Mesothelial cell of epicardium (in vitro differentiated cells): ENCODE measurements at regions not wholly inside any gene's neighbourhood (a gene's known extent, or its start where the extent isn't known, plus 50 kb on each side); places are given as distances from the start of the nearest gene placed in this dataset.

Experiments used
- DNase-seq, 2 experiments: peaks; one replicate each; pipeline ENCODE4 v3.0.0; 2021; ENCODE audit warnings: low spot score in 2 of 2; ENCODE audit not compliant: unreplicated experiment in 2 of 2
- H3K27ac Mint-ChIP-seq: 2 replicates; pipeline ENCODE4 v1.8.0; 2021; ENCODE audit warnings: mixed read lengths
- H3K27me3 Mint-ChIP-seq: 2 replicates; pipeline ENCODE4 v1.8.0; 2021; ENCODE audit warnings: low read depth, mixed read lengths
- H3K36me3 Mint-ChIP-seq: 2 replicates; pipeline ENCODE4 v1.8.0; 2021; ENCODE audit warnings: mixed read lengths
- H3K4me1 Mint-ChIP-seq: 2 replicates; pipeline ENCODE4 v1.8.0; 2021; ENCODE audit warnings: mixed read lengths
- H3K4me3 Mint-ChIP-seq: 2 replicates; pipeline ENCODE4 v1.8.0; 2021; ENCODE audit warnings: mild to moderate bottlenecking, moderate library complexity, mixed read lengths
- H3K9me3 Mint-ChIP-seq: 2 replicates; pipeline ENCODE4 v1.8.0; 2021; ENCODE audit warnings: mixed read lengths
- TF ChIP-seq, protein P1 (sequence below): fragments of 200-600 bp; sonication (generic); IDR thresholded peaks from one replicate; pipeline ENCODE4 v1.5.0; 2021; ENCODE audit warnings: antibody characterized with exemption; ENCODE audit not compliant: unreplicated experiment

DNA sequence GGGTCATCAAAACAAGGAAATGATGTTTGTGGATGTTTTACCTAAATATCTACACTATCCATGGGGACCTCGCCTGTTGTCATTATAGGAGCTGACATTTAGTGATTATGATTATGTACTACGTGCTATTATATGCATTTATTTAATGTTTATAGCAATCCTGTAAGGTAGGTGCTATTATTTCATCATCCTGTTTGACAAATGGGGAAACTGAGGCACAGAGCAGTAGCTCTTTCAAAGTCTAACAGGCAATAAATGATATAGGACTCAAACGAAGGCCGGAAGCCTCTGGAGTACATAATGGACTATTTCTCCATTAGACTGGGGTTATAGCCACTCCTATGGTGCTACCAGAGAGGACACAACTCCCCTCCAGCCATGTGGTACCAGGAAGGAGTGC, 60.6 kb upstream of the KDM7A start:
- H3K27ac Mint-ChIP-seq: no peak overlapping the region
- H3K27me3 Mint-ChIP-seq: peaks cover 14% of the 10 kb centered on the region
- peaks cover 8% of the 10 kb centered on the region for H3K4me1 Mint-ChIP-seq
- H3K36me3 Mint-ChIP-seq: no peaks in the 10 kb centered on the region
- TF ChIP-seq, protein P1, sequence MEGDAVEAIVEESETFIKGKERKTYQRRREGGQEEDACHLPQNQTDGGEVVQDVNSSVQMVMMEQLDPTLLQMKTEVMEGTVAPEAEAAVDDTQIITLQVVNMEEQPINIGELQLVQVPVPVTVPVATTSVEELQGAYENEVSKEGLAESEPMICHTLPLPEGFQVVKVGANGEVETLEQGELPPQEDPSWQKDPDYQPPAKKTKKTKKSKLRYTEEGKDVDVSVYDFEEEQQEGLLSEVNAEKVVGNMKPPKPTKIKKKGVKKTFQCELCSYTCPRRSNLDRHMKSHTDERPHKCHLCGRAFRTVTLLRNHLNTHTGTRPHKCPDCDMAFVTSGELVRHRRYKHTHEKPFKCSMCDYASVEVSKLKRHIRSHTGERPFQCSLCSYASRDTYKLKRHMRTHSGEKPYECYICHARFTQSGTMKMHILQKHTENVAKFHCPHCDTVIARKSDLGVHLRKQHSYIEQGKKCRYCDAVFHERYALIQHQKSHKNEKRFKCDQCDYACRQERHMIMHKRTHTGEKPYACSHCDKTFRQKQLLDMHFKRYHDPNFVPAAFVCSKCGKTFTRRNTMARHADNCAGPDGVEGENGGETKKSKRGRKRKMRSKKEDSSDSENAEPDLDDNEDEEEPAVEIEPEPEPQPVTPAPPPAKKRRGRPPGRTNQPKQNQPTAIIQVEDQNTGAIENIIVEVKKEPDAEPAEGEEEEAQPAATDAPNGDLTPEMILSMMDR: no peak
- H3K9me3 Mint-ChIP-seq: no peaks in the 10 kb centered on the region
- no peak for DNase-seq
- H3K4me3 Mint-ChIP-seq: no peak overlapping the region

DNA sequence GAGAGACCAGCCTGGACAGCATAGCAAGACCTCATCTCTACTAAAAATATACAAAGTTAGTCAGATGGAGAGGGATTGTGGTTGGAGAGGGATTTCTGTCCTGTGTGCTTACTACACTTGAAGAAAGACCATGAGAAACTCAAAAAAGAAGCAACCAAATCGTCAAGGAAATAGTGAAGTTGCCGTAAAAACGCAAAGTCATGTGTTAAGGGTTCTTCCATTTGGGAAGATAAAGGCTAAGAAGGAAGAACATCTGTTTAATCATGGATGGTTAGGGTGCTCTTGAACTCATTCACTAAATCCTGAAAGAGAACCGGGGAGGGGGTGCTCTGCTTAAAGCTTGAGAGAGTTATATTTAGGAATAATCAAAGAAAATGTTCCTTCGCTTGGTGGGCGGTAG, 59.8 kb upstream of the KDM7A start:
- Mint-ChIP-seq H3K4me1 (peaks cover 6% of the 10 kb centered on the region), H3K27me3 (peaks cover 20% of the 10 kb centered on the region), H3K9me3 (no peaks in the 10 kb centered on the region), H3K36me3 (no peaks in the 10 kb centered on the region), H3K27ac (no peak overlapping the region), H3K4me3 (no peak overlapping the region)
- no peak for DNase-seq
- TF ChIP-seq, protein P1: no peak

DNA sequence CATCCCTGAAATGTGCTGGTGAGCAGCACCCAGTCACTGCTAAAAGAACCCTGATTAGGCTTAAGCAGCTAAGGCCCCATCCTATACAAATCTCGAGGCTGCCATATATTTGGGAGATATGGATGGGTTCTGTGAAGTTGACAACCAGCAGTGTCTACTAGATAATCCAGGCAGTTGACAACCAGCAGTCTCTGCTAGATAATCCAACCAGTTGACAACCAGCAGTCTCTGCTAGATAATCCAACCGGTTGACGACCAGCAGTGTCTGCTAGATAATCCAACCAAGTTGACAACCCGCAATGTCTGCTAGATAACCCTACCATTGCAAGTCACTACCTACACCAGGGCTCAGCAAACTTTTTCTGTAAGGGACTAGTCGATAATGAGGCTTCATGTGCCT, 58.3 kb upstream of the KDM7A start:
- no peak overlapping the region for H3K27ac Mint-ChIP-seq
- H3K4me3 Mint-ChIP-seq: no peak overlapping the region
- peaks cover 12% of the 10 kb centered on the region for H3K4me1 Mint-ChIP-seq
- no peaks in the 10 kb centered on the region for H3K36me3 Mint-ChIP-seq
- TF ChIP-seq, protein P1: no peak
- H3K27me3 Mint-ChIP-seq: peaks cover 31% of the 10 kb centered on the region
- no peak for DNase-seq
- H3K9me3 Mint-ChIP-seq: no peaks in the 10 kb centered on the region

DNA sequence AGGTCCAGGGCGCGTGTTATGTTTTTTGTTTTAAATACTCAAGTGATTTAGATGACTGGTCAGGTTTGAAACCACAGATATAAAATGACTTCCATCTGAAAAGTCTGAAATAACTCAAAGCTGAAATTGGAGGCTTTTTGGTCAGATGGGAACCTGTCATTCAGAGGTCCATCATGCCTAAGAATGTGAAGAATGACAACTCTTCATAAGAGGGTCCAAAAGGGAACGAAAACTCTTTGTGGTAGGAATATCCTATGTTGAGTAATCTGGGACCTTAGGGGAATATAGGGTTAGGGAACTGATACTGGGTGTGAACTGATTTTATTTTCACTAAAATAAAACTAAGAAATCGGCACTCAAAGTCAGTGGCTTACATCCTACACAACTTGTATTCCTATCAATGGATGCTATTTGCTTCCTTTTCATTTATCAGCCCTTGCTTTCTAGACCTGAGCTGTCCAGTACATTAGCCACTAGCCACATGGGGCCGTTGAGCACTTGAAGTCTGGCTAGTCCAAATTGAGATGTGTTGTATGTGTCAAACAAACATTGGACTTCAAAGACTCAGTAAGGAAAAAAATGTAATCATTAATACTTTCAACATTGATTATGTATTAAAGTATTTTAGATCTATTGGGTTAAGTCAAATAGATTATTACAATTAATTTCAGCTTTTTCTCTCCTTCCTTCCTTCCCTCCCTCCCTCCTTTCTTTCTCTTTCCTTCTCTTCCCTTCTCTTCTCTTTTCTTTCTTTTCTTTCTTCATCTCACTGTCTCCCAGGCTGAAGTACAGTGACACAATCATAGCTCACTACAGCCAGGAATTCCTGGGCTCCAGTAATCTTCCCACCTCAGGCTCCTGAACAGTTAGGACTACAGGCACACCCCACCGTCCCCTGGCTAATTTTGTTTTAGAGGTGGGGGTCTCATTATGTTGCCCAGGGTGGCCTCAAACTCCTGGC, 56.5 kb upstream of the KDM7A start:
- Mint-ChIP-seq H3K27me3 (peaks cover 43% of the 10 kb centered on the region), H3K4me3 (no peak overlapping the region), H3K36me3 (no peaks in the 10 kb centered on the region), H3K27ac (no peak overlapping the region), H3K4me1 (peaks cover 17% of the 10 kb centered on the region), H3K9me3 (no peaks in the 10 kb centered on the region)
- no peak for DNase-seq
- TF ChIP-seq, protein P1: no peak

DNA sequence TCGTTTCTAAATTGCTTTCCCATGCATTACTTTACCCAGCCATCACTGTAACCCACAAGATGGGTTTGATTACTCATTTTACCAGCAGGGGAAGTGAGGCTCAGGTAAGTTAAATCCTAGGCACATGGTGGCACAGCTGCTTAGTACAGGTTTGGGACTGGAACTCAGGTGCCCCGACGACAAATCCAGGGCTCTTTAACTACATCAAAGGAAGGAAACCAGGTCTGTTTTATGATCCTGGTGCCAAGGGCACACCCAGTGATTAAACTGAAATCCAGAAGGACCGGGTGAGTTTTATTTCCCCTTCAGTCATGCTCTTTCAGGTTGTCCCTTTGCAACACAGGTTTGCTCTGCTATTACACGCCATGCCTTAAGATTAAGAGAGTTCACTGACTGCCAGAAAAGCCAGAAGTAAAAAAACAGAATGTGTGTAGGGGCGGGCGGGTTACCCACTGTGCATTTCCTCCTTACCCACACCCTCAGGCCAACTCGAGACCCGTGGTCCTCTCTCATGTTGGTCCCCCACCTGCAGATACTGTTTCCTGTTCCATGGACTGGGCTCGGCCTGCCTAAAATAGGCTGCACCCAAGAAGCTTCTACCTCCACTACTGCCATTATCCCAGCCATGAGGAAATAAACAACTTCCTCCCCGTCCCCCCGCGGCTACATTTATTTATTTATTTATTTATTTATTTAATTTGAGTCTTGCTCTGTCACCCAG, 55.1 kb upstream of the KDM7A start:
- Mint-ChIP-seq H3K9me3 (no peaks in the 10 kb centered on the region), H3K4me1 (peaks cover 17% of the 10 kb centered on the region), H3K27me3 (peaks cover 51% of the 10 kb centered on the region), H3K36me3 (no peaks in the 10 kb centered on the region), H3K27ac (no peak overlapping the region), H3K4me3 (peak overlapping the region; percentile 68)
- TF ChIP-seq, protein P1: no peak
- no peak for DNase-seq
